ENCODE measurements at regions not wholly inside any gene's neighbourhood (a gene's known extent, or its start where the extent isn't known, plus 50 kb on each side); places are given as distances from the start of the nearest gene placed in this dataset.
"Not testable (repeated sequence)": the region's sequence is repeated elsewhere in the genome, so short reads cannot be mapped to it uniquely, and the experiment has no call there.

GRCh38 chr6:139698526-139699176, 324.2 kb upstream of the CITED2 start:
- Histone ChIP-seq H3K27ac (no peak overlapping the region), H3K4me3 (no peak overlapping the region)
- no peak for TF ChIP-seq CTCF (IDR thresholded peaks at IDR 0.05)
- no peak for DNase-seq (ENCODE audit: low spot score)

GRCh38 chr6:139697856-139698255, 323.4 kb upstream of the CITED2 start:
- not testable (repeated sequence) for DNase-seq (ENCODE audit: low spot score); H3K4me3 ChIP-seq; H3K27ac ChIP-seq

GRCh38 chr6:139696991-139697390, 322.5 kb upstream of the CITED2 start:
- not testable (repeated sequence) for H3K27ac ChIP-seq; H3K4me3 ChIP-seq; DNase-seq (ENCODE audit: low spot score)

GRCh38 chr6:139695361-139695760, 320.9 kb upstream of the CITED2 start:
- TF ChIP-seq CTCF (IDR thresholded peaks at IDR 0.05): no peak

GRCh38 chr6:139693735-139694134, 319.3 kb upstream of the CITED2 start:
- DNase-seq (ENCODE audit: low spot score): no peak
- no peak overlapping the region for H3K27ac ChIP-seq
- H3K4me3 ChIP-seq: no peak overlapping the region
- no peak for TF ChIP-seq CTCF (IDR thresholded peaks at IDR 0.05)

More at GRCh38 chr6:139695361-139695760, 320.9 kb upstream of the CITED2 start:
- DNase-seq (ENCODE audit: low spot score): no peak
- Histone ChIP-seq H3K4me3 (no peak overlapping the region), H3K27ac (no peak overlapping the region)

- Histone ChIP-seq H3K27ac (no peak overlapping the region), H3K4me3 (no peak overlapping the region)
- no peak for TF ChIP-seq CTCF (IDR thresholded peaks at IDR 0.05)
- DNase-seq (ENCODE audit: low spot score): no peak
Observed at GRCh38 chr6:139690007-139690406, 315.6 kb upstream of the CITED2 start.

GRCh38 chr6:139687055-139687454, 312.6 kb upstream of the CITED2 start:
- no peak for TF ChIP-seq CTCF (IDR thresholded peaks at IDR 0.05)
- no peak overlapping the region for H3K4me3 ChIP-seq
- H3K27ac ChIP-seq: no peak overlapping the region
- no peak for DNase-seq (ENCODE audit: low spot score)

- no peak for DNase-seq (ENCODE audit: low spot score)
- H3K27ac ChIP-seq: no peak overlapping the region
- TF ChIP-seq CTCF (IDR thresholded peaks at IDR 0.05): no peak
- H3K4me3 ChIP-seq: no peak overlapping the region
Observed at GRCh38 chr6:139686308-139686707, 311.9 kb upstream of the CITED2 start.

All from coronary artery (tissue), 2 donors.